Adrenal gland (tissue), 5 donors: ENCODE measurements at regions not wholly inside any gene's neighbourhood (a gene's known extent, or its start where the extent isn't known, plus 50 kb on each side); places are given as distances from the start of the nearest gene placed in this dataset.

ENCODE experiments used
- CTCF ChIP-seq, 6 experiments: fragments of 450-650 bp in 4 of 6; fragments of 200-600 bp in 2 of 6; sonication (generic) in 1 of 6; IDR thresholded peaks; 1 replicate in 5 of 6; 2 replicates in 1 of 6; pipeline versions ENCODE4 v1.5.1 to v1.8.0; 2016 to 2021; ENCODE audit warnings: antibody characterized with exemption in 6 of 6, mild to moderate bottlenecking in 2 of 6, moderate library complexity in 1 of 6
- POLR2A ChIP-seq, 2 donors: fragments of 450-650 bp; IDR thresholded peaks; one replicate each; pipeline ENCODE4 v1.6.1; 2017; ENCODE audit warnings: antibody characterized with exemption in 2 of 2, mild to moderate bottlenecking in 2 of 2, moderate library complexity in 1 of 2
- donor health status: DM: no; HTN: no; CAD: no.

DNA sequence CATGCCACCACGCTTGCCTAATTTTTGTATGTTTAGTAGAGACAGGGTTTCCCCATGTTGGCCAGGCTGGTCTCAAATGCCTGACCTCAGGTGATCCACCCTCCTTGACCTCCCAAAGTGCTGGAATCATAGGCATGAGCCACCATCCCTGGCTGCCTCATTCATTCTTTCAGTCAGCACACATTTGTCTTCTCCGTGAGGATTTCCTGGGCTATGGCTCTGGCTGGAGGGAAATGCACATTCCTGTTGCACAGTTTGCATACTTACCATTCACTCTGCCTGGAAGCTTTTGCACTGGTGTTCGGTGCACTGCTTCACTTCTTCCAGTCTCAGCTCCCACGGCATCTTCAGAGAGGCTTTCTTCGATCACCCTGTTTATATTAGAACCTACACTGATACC, 267.8 kb downstream of the STIM2 start:
- TF ChIP-seq CTCF (IDR thresholded peaks at IDR 0.05), result no peak
- no peak for TF ChIP-seq POLR2A (IDR thresholded peaks at IDR 0.05)
